NB4 (cell line): ENCODE measurements at regions not wholly inside any gene's neighbourhood (a gene's known extent, or its start where the extent isn't known, plus 50 kb on each side); places are given as distances from the start of the nearest gene placed in this dataset.

Experiments used
- DNase-seq: peaks from one replicate; pipeline ENCODE4 v3.0.0; 2010; ENCODE audit warnings: low read depth
- H3K4me3 ChIP-seq: one replicate; pipeline ENCODE4 v1.5.1; 2011; ENCODE audit warnings: mild to moderate bottlenecking, low read depth, low read length, moderate library complexity
- MAX ChIP-seq: IDR thresholded peaks from 2 replicates; pipeline ENCODE4 v1.6.1; 2011; ENCODE audit warnings: low read depth, low read length
- MYC ChIP-seq: IDR thresholded peaks from 2 replicates; pipeline ENCODE4 v1.6.1; 2011; ENCODE audit warnings: low read depth, low read length
- POLR2A ChIP-seq: IDR thresholded peaks from 2 replicates; pipeline ENCODE4 v1.6.1; 2011; ENCODE audit warnings: mild to moderate bottlenecking; ENCODE audit not compliant: insufficient read length; ENCODE audit errors: extremely low read depth
- TF ChIP-seq, protein P1 (sequence below): IDR thresholded peaks from one replicate; pipeline ENCODE4 v1.5.1; 2012; ENCODE audit warnings: low read depth, low read length

DNA sequence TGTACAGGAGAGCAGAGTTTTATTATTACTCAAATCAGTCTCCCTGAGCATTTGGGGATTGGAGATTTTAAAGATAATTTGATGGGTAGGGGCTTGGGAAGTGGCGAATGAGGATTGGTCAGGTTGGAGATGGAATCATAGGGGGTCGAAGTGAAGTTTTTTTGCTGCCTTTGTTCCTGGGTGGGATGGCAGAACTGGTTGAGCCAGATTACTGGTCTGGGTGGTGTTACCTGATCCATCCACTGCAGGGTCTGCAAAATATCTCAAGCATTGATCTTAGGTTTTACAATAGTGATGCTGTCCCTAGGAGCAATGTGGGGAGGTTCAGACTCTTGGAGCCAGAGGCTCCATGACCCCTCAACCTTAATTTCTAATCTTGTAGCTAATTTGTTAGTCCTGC lies 108.8 kb downstream of the BACH1 start:
- no peak overlapping the region for H3K4me3 ChIP-seq
- no peak for DNase-seq
- TF ChIP-seq MYC (no peak), POLR2A (no peak), MAX (no peak)
- TF ChIP-seq, protein P1, sequence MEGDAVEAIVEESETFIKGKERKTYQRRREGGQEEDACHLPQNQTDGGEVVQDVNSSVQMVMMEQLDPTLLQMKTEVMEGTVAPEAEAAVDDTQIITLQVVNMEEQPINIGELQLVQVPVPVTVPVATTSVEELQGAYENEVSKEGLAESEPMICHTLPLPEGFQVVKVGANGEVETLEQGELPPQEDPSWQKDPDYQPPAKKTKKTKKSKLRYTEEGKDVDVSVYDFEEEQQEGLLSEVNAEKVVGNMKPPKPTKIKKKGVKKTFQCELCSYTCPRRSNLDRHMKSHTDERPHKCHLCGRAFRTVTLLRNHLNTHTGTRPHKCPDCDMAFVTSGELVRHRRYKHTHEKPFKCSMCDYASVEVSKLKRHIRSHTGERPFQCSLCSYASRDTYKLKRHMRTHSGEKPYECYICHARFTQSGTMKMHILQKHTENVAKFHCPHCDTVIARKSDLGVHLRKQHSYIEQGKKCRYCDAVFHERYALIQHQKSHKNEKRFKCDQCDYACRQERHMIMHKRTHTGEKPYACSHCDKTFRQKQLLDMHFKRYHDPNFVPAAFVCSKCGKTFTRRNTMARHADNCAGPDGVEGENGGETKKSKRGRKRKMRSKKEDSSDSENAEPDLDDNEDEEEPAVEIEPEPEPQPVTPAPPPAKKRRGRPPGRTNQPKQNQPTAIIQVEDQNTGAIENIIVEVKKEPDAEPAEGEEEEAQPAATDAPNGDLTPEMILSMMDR: no peak

GRCh38 chr21:29413683-29414082 lies 115.0 kb downstream of the BACH1 start:
- TF ChIP-seq MAX (no peak), POLR2A (no peak), MYC (no peak)
- TF ChIP-seq, protein P1: no peak
- H3K4me3 ChIP-seq: no peak overlapping the region
- no peak for DNase-seq

GRCh38 chr21:29416268-29416667 lies 117.5 kb downstream of the BACH1 start:
- H3K4me3 ChIP-seq: no peak overlapping the region
- TF ChIP-seq, protein P1: no peak
- TF ChIP-seq POLR2A (no peak), MAX (no peak), MYC (no peak)
- DNase-seq: no peak

DNA sequence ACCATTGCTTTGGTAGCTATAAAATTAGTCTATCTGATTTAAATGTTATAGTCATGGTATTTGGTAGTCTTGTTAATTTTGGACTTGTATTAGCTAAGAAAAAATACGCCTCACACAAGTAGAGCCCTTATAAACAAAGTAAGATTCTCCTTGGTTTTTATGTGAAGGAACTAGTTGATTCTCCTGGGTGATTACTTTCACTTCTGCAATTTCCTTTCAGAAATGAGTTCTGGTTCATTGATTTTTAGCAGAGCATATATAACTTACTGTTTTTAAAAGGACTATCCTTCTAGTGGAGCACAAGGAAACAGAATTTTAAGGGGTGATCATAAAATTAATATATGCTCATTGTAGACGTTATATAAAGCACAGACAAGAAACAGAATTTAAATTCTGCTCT lies 120.1 kb downstream of the BACH1 start:
- no peak overlapping the region for H3K4me3 ChIP-seq
- DNase-seq: peak; percentile 16
- no peak for TF ChIP-seq POLR2A
- no peak for TF ChIP-seq MAX
- TF ChIP-seq MYC: no peak
- TF ChIP-seq, protein P1: no peak

DNA sequence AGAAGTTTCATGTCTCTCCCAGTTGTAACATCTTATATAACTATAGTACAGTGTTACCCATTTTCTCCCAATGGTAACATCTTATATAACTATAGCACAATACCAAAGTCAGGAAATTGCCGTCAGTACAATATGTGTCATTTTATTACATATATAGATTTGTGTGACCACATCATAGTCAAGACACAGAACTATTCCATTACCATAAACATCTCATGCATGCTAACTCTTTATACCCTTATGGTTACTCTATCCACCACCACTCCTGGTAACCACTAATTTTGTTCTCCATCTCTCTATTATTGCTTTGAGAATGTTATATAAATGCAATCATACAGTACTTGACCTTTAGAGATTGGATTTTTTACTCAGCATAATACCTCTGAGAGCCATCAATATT lies 120.7 kb downstream of the BACH1 start:
- H3K4me3 ChIP-seq: no peak overlapping the region
- TF ChIP-seq MYC (no peak), MAX (no peak), POLR2A (no peak)
- TF ChIP-seq, protein P1: no peak
- DNase-seq: no peak
